ENCODE measurements at regions not wholly inside any gene's neighbourhood (a gene's known extent, or its start where the extent isn't known, plus 50 kb on each side); places are given as distances from the start of the nearest gene placed in this dataset.

DNA sequence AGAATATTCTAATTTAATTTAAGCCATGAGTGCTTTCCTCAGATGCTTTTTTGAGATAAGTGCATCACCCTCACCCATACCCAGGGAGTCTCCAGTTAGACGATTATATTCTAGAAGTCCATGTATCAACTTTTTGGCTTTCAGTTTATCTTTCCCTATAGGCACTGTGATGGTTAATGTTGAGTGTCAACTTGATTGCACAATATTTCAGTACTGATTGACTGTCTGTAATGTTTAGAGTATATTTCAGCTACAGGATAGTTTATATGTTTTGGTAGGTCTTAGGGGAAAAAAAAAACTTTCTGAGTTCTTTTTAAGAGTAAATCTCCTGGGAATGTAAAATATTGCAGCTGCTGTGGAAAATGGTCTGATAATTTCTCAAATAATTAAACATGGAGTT, 535.4 kb downstream of the ADRA2A start (continued):
- TF ChIP-seq BCLAF1 (IDR thresholded peaks at IDR 0.05): no peak
- TF ChIP-seq, protein P1, sequence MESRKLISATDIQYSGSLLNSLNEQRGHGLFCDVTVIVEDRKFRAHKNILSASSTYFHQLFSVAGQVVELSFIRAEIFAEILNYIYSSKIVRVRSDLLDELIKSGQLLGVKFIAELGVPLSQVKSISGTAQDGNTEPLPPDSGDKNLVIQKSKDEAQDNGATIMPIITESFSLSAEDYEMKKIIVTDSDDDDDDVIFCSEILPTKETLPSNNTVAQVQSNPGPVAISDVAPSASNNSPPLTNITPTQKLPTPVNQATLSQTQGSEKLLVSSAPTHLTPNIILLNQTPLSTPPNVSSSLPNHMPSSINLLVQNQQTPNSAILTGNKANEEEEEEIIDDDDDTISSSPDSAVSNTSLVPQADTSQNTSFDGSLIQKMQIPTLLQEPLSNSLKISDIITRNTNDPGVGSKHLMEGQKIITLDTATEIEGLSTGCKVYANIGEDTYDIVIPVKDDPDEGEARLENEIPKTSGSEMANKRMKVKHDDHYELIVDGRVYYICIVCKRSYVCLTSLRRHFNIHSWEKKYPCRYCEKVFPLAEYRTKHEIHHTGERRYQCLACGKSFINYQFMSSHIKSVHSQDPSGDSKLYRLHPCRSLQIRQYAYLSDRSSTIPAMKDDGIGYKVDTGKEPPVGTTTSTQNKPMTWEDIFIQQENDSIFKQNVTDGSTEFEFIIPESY (IDR thresholded peaks at IDR 0.05): no peak

DNA sequence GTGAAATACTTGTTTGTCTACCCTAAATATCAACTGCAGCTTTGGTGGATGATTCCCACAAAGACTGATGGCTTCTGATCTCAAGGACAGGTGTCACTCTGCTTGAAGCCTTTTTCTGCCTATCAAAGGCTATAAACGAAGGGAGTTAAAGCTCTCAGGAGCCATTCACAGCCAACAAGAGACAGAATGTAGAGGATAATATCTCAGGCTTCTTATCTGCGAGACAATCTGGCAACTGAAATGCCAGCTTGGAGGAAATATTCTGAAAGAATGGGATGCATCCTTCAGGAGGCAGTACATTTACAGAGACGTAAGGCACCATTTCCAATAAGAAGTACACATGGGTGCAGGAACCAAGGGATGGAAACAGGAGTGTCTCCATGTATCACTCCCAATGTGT, 549.4 kb downstream of the GPAM start:
- ATAC-seq (no peak), FAIRE-seq (no peak), DNase-seq (ENCODE audit: low read depth, low spot score) (no peak)
- Histone ChIP-seq H3K4me1 (ENCODE audit: control insufficient read depth, insufficient read depth, low read length) (no peaks in the 10 kb centered on the region), H3K9me3 (replicated peaks; ENCODE audit: control insufficient read depth, insufficient read depth, low read length) (no peaks in the 10 kb centered on the region), H3K79me2 (ENCODE audit: control insufficient read depth, insufficient read depth, low read length) (no peaks in the 10 kb centered on the region), H3K9ac (ENCODE audit: control insufficient read depth, insufficient read depth, low read length) (no peak overlapping the region), H3K36me3 (ENCODE audit: control insufficient read depth in 2 of 2, insufficient read depth in 2 of 2, low read length in 1 of 2) (no peaks in the 10 kb centered on the region), H3K27ac (ENCODE audit: control insufficient read depth, insufficient read depth) (no peak overlapping the region), H3K4me2 (ENCODE audit: control insufficient read depth, insufficient read depth) (no peak overlapping the region), H2AFZ (ENCODE audit: control insufficient read depth, low read depth, low read length) (no peak overlapping the region), H3K27me3 (replicated peaks in 1 of 2; ENCODE audit: control insufficient read depth in 2 of 2, insufficient read depth in 2 of 2, low read length in 1 of 2) (no peaks in the 10 kb centered on the region), H3K4me3 (no peak overlapping the region), H4K20me1 (ENCODE audit: control insufficient read depth, insufficient read depth) (no peaks in the 10 kb centered on the region)
- TF ChIP-seq CREM (IDR thresholded peaks at IDR 0.05; ENCODE audit: low read depth) (no peak), CBFB (IDR thresholded peaks at IDR 0.05; ENCODE audit: low read depth) (no peak), ATF7 (IDR thresholded peaks at IDR 0.05; ENCODE audit: low read depth) (no peak)
- TF ChIP-seq, protein P2, sequence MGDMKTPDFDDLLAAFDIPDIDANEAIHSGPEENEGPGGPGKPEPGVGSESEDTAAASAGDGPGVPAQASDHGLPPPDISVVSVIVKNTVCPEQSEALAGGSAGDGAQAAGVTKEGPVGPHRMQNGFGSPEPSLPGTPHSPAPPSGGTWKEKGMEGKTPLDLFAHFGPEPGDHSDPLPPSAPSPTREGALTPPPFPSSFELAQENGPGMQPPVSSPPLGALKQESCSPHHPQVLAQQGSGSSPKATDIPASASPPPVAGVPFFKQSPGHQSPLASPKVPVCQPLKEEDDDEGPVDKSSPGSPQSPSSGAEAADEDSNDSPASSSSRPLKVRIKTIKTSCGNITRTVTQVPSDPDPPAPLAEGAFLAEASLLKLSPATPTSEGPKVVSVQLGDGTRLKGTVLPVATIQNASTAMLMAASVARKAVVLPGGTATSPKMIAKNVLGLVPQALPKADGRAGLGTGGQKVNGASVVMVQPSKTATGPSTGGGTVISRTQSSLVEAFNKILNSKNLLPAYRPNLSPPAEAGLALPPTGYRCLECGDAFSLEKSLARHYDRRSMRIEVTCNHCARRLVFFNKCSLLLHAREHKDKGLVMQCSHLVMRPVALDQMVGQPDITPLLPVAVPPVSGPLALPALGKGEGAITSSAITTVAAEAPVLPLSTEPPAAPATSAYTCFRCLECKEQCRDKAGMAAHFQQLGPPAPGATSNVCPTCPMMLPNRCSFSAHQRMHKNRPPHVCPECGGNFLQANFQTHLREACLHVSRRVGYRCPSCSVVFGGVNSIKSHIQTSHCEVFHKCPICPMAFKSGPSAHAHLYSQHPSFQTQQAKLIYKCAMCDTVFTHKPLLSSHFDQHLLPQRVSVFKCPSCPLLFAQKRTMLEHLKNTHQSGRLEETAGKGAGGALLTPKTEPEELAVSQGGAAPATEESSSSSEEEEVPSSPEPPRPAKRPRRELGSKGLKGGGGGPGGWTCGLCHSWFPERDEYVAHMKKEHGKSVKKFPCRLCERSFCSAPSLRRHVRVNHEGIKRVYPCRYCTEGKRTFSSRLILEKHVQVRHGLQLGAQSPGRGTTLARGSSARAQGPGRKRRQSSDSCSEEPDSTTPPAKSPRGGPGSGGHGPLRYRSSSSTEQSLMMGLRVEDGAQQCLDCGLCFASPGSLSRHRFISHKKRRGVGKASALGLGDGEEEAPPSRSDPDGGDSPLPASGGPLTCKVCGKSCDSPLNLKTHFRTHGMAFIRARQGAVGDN (IDR thresholded peaks at IDR 0.05): no peak
- CTCF ChIA-PET: no interaction called here
- SMC1A ChIA-PET (ENCODE audit: uncharacterized antibody, unreplicated experiment): interaction anchor here (0.5 kb wide), 1 partner anchor 38 kb away, joined by 3 read pairs; no protein-coding TSS in a partner anchor
- in situ Hi-C loops (cut with MboI): no loop called here
- intact Hi-C loops (cut with micrococcal nuclease; ENCODE audit: unreplicated experiment): no loop called here
- POLR2A ChIA-PET: no interaction called here
- BruUV-seq (replicated peaks): no TSS peak
- 2% methylated on average over 3 of the region's 3 CpGs for WGBS (ENCODE audit: insufficient coverage, insufficient replicate concordance, low lambda C conversion rate, missing lambda C conversion rate)
- RAD21 ChIA-PET (ENCODE audit: unreplicated experiment): no interaction called here
